DND-41 (cell line): ENCODE measurements at regions not wholly inside any gene's neighbourhood (a gene's known extent, or its start where the extent isn't known, plus 50 kb on each side); places are given as distances from the start of the nearest gene placed in this dataset.

Experiments used
- CTCF ChIP-seq: IDR thresholded peaks from 2 replicates; pipeline ENCODE4 v1.5.1; 2012; ENCODE audit warnings: borderline replicate concordance, low read length, moderate library complexity, mild to moderate bottlenecking; ENCODE audit not compliant: poor library complexity, severe bottlenecking; ENCODE audit errors: extremely low read depth
- EZH2 ChIP-seq: IDR thresholded peaks from 3 replicates; pipeline ENCODE4 v1.6.1; 2012; ENCODE audit warnings: borderline replicate concordance, low read depth, mild to moderate bottlenecking, moderate library complexity, low read length, inconsistent platforms; ENCODE audit not compliant: severe bottlenecking

- TF ChIP-seq EZH2 (no peak), CTCF (no peak)
These were observed 91.8 kb upstream of the TNFAIP3 start for GRCh38 chr6:137775227-137775626.
